ENCODE measurements at regions not wholly inside any gene's neighbourhood (a gene's known extent, or its start where the extent isn't known, plus 50 kb on each side); places are given as distances from the start of the nearest gene placed in this dataset.

GRCh38 chr7:116097365-116098009, 66.9 kb upstream of the TFEC start:
- TF ChIP-seq CTCF (IDR thresholded peaks at IDR 0.05) (no peak), POLR2AphosphoS5 (IDR thresholded peaks at IDR 0.05) (no peak), POLR2A (IDR thresholded peaks at IDR 0.05) (no peak), EP300 (IDR thresholded peaks at IDR 0.05) (no peak)

All from stomach (tissue), 4 donors.